Hepatocyte (in vitro differentiated cells): ENCODE measurements at regions not wholly inside any gene's neighbourhood (a gene's known extent, or its start where the extent isn't known, plus 50 kb on each side); places are given as distances from the start of the nearest gene placed in this dataset.

Source experiments
- CTCF ChIP-seq: fragments of 200-600 bp; sonication (generic); IDR thresholded peaks from 2 replicates; pipeline ENCODE4 v1.5.1; 2016; ENCODE audit warnings: antibody characterized with exemption, mild to moderate bottlenecking; ENCODE audit not compliant: poor library complexity
- EZH2 ChIP-seq: fragments of 200-600 bp; sonication (generic); IDR thresholded peaks from 2 replicates; pipeline ENCODE4 v1.6.1; 2016; ENCODE audit warnings: antibody characterized with exemption, mild to moderate bottlenecking, borderline replicate concordance

- TF ChIP-seq CTCF (no peak), EZH2 (no peak)
Measured at GRCh38 chr2:122249673-122250072, 494.2 kb downstream of the TSN start.
